Brain microvascular endothelial cell (primary cell): ENCODE measurements at regions not wholly inside any gene's neighbourhood (a gene's known extent, or its start where the extent isn't known, plus 50 kb on each side); places are given as distances from the start of the nearest gene placed in this dataset.

Source experiments
- DNase-seq: peaks from one replicate; pipeline ENCODE4 v3.0.0-alpha.2; 2020
- H3K27ac ChIP-seq: fragments of 250-450 bp; sonication (Bioruptor Pico); 2 replicates; pipeline ENCODE4 v1.5.1; 2020; ENCODE audit warnings: mild to moderate bottlenecking, moderate library complexity
- H3K27me3 ChIP-seq: fragments of 250-450 bp; sonication (Bioruptor Pico); replicated peaks from 2 replicates; pipeline ENCODE4 v1.5.1; 2020; ENCODE audit warnings: mild to moderate bottlenecking
- H3K36me3 ChIP-seq: fragments of 250-450 bp; sonication (Bioruptor Pico); replicated peaks from 2 replicates; pipeline ENCODE4 v1.5.1; 2020; ENCODE audit warnings: mild to moderate bottlenecking
- H3K4me3 ChIP-seq: 2 replicates; pipeline ENCODE4 v1.5.1; 2011; ENCODE audit warnings: low read depth, mild to moderate bottlenecking, control low read depth, low read length, moderate library complexity
- CTCF ChIP-seq: IDR thresholded peaks from 2 replicates; pipeline ENCODE4 v1.5.1; 2011; ENCODE audit warnings: low read depth, mild to moderate bottlenecking, moderate library complexity, low read length, control low read depth, inconsistent platforms; ENCODE audit errors: missing control alignments
- in situ Hi-C: cut with HindIII; loops from 2 replicates; pipeline ENCODE4 v1.10.0; 2017; ENCODE audit warnings: low sequenced_read_pairs, low pct_ligation_motif_present

GRCh38 chr2:186220409-186220808, 265.7 kb upstream of the ZC3H15 start:
- Histone ChIP-seq H3K27me3 (no peaks in the 10 kb centered on the region), H3K4me3 (no peak overlapping the region), H3K36me3 (no peaks in the 10 kb centered on the region), H3K27ac (no peak overlapping the region)
- in situ Hi-C loops: no loop called here
- TF ChIP-seq CTCF: no peak
- DNase-seq: no peak

- Histone ChIP-seq H3K27me3 (no peaks in the 10 kb centered on the region), H3K36me3 (no peaks in the 10 kb centered on the region), H3K27ac (no peak overlapping the region), H3K4me3 (no peak overlapping the region)
- DNase-seq: no peak
- in situ Hi-C loops: no loop called here
- TF ChIP-seq CTCF: no peak
Measured at GRCh38 chr2:186229265-186229664, 256.8 kb upstream of the ZC3H15 start.

- in situ Hi-C loops: no loop called here
- Histone ChIP-seq H3K27me3 (no peaks in the 10 kb centered on the region), H3K36me3 (no peaks in the 10 kb centered on the region), H3K27ac (no peak overlapping the region), H3K4me3 (no peak overlapping the region)
- DNase-seq: no peak
- TF ChIP-seq CTCF: no peak
Measured at GRCh38 chr2:186241874-186242273, 244.2 kb upstream of the ZC3H15 start.

- DNase-seq: no peak
- in situ Hi-C loops: no loop called here
Measured at GRCh38 chr2:186254759-186255158, 231.3 kb upstream of the ZC3H15 start.

GRCh38 chr2:186255823-186256222, 230.2 kb upstream of the ZC3H15 start:
- DNase-seq: no peak
- no peaks in the 10 kb centered on the region for H3K27me3 ChIP-seq
- in situ Hi-C loops: no loop called here
- H3K4me3 ChIP-seq: no peak overlapping the region
- H3K27ac ChIP-seq: no peak overlapping the region
- no peaks in the 10 kb centered on the region for H3K36me3 ChIP-seq
- TF ChIP-seq CTCF: no peak

More at GRCh38 chr2:186254759-186255158, 231.3 kb upstream of the ZC3H15 start:
- Histone ChIP-seq H3K27ac (no peak overlapping the region), H3K36me3 (no peaks in the 10 kb centered on the region), H3K4me3 (no peak overlapping the region), H3K27me3 (no peaks in the 10 kb centered on the region)
- TF ChIP-seq CTCF: no peak

- TF ChIP-seq CTCF: peak; percentile 50
- no peak overlapping the region for H3K27ac ChIP-seq
- peak; percentile 16 for DNase-seq
- H3K36me3 ChIP-seq: no peaks in the 10 kb centered on the region
- H3K4me3 ChIP-seq: no peak overlapping the region
- no peaks in the 10 kb centered on the region for H3K27me3 ChIP-seq
- in situ Hi-C loops: no loop called here
Measured at GRCh38 chr2:186256540-186256939, 229.5 kb upstream of the ZC3H15 start.
